Stimulated activated CD4-positive, alpha-beta T cell treated with anti-CD3 and anti-CD28 coated beads, Interleukin-12 subunit alpha, Interleukin-12 subunit beta, amount 100 ng/mL, for 48 hours (primary cell): ENCODE measurements at regions not wholly inside any gene's neighbourhood (a gene's known extent, or its start where the extent isn't known, plus 50 kb on each side); places are given as distances from the start of the nearest gene placed in this dataset.

Experiments used
- DNase-seq, 3 donors: peaks; one replicate each; pipeline ENCODE4 v3.0.0-alpha.2; 2020; ENCODE audit warnings: low read depth in 2 of 3, low spot score in 1 of 3

DNA sequence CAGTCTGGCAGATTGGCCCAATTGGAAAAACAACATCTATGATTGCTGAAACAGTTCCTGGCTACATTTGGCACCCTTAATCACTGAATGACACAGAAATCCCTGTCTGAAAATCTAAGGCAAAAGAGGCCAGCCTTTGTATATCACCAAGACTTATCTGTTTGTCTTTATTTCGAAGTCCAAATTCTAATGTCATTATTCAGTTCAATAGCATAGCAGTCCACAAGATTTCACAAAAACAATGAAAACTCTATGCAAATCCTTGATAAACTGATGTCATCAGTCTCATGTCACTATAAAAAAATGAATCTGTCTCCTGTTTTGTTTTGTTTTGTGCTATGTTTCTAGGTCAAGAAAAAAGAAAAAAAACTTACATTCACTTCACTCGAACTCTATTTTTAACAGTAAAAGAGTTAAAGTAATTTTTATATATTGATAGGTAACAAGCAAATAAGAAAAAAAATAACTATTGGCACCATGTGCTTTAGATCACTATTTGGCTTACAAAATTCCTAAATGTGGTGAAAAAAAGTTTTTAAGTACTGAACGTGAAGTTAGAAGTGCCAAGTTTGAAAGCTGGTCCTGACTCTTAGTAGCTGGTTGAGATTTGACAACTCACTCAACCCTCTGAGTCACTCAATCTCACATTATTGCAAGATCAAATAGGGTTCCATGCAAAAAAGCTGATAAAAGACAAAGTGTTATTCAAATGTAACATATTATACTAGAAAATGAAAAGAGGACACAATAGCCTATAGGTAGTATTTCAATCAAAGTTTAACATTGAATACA is 359.3 kb downstream of the IRS1 start:
- DNase-seq, result no peak

- DNase-seq, result no peak
Observed at GRCh38 chr2:226439337-226439736, 360.3 kb downstream of the IRS1 start.

DNA sequence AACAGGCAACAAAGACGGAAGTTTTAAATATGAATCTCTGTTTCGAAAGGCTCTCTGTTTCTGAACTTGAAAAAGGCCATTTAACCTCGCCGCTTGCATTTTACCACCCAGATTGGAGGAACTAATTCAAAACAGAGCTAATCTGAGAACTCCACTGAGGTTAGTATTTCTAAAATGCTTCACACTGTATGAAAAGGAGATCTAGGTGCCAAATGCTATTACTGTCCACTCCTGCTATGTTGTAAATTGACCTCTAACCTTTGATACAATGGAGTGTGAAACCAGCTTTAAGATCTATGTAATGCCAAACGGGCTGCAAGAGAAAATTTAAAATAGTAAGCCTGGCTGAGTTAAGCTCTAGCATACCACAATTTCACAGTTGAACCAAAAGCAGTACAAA is 364.5 kb downstream of the IRS1 start:
- DNase-seq, result no peak

DNA sequence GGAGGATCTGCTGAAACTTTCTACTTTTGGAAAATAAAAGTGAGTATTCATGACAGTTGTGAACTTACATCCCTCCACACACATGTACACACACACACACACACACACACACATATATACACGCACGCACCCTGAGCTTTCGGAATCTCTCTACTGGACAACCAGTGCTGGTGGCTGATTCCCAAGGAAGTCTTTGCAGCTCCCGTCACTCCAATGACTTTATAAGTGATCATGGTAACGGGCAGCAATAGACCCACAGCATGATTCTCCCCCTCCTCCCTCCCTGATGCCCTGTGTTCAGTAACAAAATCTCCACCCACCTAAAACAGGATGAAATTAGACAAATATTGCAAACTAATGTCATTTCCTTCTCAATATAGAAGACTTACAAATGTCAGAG is 364.9 kb downstream of the IRS1 start:
- no peak for DNase-seq

DNA sequence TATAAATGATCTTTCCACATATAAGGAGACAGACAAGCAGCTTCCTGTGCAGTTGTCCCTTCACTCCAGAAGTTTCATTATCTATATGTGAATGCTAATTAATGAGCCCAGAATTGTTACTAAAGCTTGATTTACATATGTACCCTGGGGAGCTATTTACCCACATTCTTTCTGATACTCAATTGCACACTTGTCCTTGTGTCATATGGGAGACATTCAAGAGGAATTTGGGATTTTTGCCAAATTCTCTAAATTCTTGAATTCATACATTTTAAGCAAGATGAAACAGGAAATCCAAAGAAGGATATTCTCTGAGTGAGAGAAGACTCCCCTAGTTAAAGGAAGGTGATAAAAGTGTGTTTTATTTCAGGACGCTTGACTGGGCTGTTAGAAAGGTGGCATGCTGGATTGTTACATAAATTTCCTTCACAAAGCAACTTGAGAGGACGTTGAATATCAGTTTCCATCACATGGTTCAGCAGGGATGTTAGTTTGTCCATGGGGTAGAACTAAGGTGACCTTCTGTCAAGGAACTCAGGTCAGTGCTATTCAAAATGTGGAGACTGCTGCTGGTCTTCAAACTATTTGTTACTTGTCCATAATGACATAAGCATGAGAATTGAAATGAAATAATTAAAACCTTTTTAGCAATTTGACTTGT is 368.2 kb downstream of the IRS1 start:
- DNase-seq, result no peak

DNA sequence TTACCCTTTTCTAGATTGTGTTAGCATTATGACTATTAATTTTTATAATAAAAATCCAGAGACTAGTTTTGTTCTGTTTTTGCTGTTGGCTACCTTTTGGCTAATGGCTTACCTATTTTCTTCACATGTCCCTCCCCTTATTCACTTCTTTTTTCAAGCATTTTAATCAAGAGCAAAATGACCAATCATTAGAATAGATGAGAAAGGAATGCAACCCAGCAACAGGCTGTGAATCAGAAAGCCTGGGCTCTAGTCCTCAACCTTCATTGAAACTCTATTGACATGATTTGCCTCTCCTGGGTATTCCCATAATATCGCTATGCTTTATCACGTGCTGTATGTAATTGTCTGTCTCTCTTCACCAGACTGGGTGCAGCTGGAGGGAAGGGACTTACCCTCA is 370.1 kb downstream of the IRS1 start:
- DNase-seq, result no peak

- no peak for DNase-seq
Observed at GRCh38 chr2:226427538-226428307, 371.9 kb downstream of the IRS1 start.

GRCh38 chr2:226426292-226426736 is 373.3 kb downstream of the IRS1 start:
- no peak for DNase-seq

GRCh38 chr2:226424971-226425370 is 374.6 kb downstream of the IRS1 start:
- DNase-seq, result no peak

DNA sequence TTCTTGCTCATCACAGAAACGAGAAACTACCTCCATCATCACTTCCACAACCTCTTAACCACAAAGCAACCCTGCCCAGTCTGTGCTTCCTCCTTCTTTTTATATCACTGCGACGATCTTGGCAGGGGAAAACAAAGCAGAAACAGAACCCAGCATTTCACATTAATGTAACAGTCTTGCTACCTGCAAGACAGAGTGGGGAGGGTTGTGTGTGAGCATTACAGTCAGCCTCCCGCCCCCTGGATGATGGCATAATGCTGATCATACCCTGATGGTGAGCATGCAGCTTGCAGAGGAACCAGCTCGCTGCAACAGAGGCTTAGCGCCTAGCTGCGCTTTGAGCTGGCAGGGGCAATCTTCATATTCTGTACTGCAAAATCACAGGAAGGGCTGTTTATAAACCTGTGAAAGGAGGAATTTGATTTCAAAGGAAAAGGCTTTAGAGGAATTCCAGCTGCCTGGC is 376.1 kb downstream of the IRS1 start:
- DNase-seq, result peak; percentile 6 to 32 (median 7)

GRCh38 chr2:226420646-226421045 is 379.0 kb downstream of the IRS1 start:
- DNase-seq, result no peak

DNA sequence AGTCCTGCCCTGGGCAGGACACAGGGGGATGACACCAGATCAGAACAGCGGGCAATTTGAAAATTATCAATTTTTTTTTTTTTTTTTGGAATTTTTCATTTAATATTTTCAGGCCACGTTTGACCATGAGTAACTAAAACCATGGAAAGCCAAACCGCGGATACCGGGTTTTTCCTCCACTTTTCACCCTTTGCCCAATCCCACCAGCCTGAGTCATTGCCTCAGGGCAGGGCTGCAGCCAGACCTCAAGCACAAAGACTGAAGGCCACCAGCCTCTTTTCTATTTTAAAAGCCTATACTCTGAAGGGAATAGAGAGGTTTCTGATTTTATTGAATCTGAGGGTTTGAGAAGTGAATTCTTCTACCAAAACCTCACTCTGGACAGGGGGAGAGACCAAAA is 381.1 kb downstream of the IRS1 start:
- DNase-seq, result no peak

DNA sequence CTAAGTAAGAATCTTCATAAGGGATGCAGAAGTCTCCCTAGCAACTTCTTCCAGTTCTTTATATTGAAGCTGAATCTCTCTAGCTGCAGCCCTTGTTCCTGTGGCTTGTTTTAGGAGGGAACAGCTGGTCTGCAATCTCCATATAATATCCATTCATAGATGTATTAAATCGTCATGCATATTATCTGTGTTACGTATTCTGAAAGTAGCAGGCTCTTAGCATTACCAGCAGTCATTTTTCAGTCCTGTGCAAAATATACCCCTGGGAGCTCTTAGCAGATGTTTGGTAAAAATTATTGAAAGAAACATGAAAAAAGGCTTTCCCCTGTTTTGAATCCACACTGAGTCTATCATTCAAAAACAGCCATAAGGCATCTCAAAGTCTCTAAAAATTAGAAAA is 385.3 kb downstream of the IRS1 start:
- no peak for DNase-seq

GRCh38 chr2:226413498-226414130 is 386.0 kb downstream of the IRS1 start:
- no peak for DNase-seq

DNA sequence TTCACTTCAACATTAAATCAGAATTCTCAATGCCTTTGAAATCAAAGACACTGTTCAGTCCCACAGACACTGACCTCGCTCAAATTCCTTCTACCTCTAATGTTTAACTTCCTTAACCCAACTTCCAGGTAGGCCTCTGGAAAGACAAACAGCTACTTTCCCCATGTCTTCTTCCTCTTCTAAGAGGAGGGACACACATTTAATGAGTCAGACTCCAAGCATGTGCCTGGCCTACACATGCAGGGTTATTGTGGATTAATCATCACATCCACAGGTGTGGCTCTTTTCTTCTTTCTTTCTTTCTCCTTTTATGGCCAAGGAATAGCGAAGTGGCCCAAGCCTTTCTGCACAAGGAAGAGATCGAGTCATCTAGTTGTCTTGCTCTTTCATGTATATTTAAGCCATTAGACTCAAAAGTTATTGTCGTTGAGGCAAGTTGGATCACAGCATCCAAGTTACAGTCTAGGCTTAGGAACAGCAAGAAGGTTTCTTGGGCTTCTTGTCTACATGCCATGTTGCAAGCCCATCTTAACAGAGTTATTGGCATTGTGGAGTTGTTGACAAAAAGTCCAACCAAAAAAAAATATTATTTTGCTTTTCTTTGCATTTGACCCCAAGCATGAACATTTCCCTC is 387.8 kb downstream of the IRS1 start:
- DNase-seq, result no peak

DNA sequence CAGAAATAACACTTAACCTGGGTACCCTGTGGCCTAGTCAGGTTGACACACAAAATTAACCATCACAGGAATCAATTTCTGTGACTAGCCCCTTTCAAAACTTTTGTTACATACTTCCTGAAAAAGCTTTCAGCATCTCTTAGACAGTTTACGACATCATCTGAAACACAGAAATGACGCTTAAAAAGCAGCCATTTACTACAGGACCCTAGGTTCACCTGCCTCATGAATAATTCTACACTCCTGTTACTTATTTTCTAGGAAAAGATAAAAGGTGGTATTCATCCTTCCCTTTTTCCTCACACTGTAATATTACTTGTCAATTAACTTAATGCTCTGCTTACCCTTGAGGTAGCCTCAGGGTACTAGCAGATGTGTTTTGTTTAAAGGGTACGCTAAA is 388.4 kb downstream of the IRS1 start:
- DNase-seq, result no peak

GRCh38 chr2:226410247-226410835 is 389.3 kb downstream of the IRS1 start:
- DNase-seq, result no peak

DNA sequence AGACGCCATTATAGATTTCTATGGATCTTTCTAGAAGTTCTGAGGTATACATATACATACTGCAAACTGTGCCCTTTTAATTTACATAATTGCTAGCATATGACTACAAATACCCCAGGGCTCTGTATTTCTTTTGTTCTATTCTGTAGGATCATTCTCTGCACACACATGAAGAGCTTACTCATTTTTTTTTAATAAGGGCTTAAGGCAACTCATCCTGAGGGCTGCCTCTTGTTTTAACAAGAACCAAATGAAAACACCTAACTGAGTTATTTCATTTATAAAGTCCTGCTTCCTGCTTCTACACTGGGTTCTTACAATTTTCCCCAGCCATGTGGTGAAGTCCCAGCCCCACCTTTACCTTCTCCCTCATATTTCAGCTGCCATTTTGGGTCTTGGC is 390.5 kb downstream of the IRS1 start:
- no peak for DNase-seq

GRCh38 chr2:226408141-226408540 is 391.5 kb downstream of the IRS1 start:
- DNase-seq, result no peak

DNA sequence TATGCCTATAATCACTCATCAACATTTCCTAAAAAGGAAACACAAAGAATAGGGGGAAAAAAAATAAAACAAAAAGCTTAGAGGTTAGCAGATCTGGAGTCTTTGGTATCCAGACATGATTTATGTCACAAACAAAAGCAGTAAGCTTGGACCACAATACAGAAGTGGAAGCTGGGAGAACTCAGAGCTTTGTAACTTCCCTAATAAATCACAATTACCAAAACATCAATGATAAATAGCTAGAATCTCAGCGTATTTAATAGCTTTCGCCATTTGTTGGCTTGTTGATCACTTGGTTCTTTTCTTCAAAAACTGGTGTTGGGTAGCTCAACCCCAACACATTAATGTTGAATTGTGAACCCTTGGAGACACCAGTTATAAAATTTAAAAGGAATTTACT is 392.5 kb downstream of the IRS1 start:
- DNase-seq, result no peak

DNA sequence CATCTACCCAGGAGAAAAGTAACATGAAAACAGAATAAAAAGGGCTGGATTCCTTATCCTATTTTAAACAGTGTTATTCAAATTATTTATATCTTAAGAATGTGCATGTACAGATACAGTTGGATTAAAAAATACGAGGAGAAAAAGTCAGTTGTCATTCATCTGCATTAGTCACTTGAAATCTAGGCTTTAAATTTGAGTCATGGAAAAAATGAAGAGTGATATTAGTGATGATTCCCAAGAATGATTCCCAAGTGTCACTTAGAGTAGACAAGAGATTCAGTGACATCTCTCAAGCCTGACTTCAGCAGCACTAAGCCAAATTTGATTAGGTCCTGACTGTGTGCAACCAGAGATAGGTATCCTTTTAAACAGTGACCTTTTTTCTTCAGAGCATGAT is 394.2 kb downstream of the IRS1 start:
- no peak for DNase-seq
